ENCODE measurements at regions not wholly inside any gene's neighbourhood (a gene's known extent, or its start where the extent isn't known, plus 50 kb on each side); places are given as distances from the start of the nearest gene placed in this dataset.

GRCh38 chr5:156271569-156271968 lies 55.4 kb upstream of the SGCD start:
- Histone ChIP-seq H3K4ac (ENCODE audit: low read depth, low read length) (no peak overlapping the region), H3K14ac (replicated peaks; ENCODE audit: low read depth, low read length) (no peak overlapping the region), H2AFZ (replicated peaks; ENCODE audit: low read length, poor library complexity) (no peak overlapping the region), H3K4me3 (ENCODE audit: insufficient read depth, low read depth, low read length) (no peak overlapping the region), H3K27me3 (ENCODE audit: control insufficient read depth, insufficient read depth, low read length) (no peaks in the 10 kb centered on the region), H2AK9ac (replicated peaks; ENCODE audit: low read depth, low read length, poor library complexity) (no peak overlapping the region), H2BK5ac (ENCODE audit: low read depth, low read length, poor library complexity, severe bottlenecking) (no peak overlapping the region), H3K18ac (ENCODE audit: low read depth, low read length) (no peak overlapping the region), H3K9me1 (ENCODE audit: insufficient read depth, low read length) (0 out of 2 replicates have a peak, but pooled peaks cover 2% of the 10 kb centered on the region), H4K5ac (ENCODE audit: low read depth, low read length) (no peak overlapping the region), H2BK15ac (ENCODE audit: low read depth, low read length) (no peak overlapping the region), H4K20me1 (ENCODE audit: insufficient read depth, low read length) (no peaks in the 10 kb centered on the region), H3K4me1 (ENCODE audit: control insufficient read depth, insufficient read depth, low read length) (peaks cover 3% of the 10 kb centered on the region), H3K9ac (ENCODE audit: low read depth, low read length) (no peak overlapping the region), H3K27ac (ENCODE audit: insufficient read depth, low read length) (no peak overlapping the region), H3K9me3 (ENCODE audit: control insufficient read depth, insufficient read depth, low read length) (no peaks in the 10 kb centered on the region), H2BK120ac (ENCODE audit: low read depth, low read length) (no peak overlapping the region), H4K8ac (ENCODE audit: low read depth in 2 of 2, low read length in 2 of 2) (no peak overlapping the region), H3K4me2 (ENCODE audit: low read depth, low read length) (no peak overlapping the region), H4K91ac (ENCODE audit: insufficient read depth, low read depth, low read length) (no peak overlapping the region), H2AK5ac (ENCODE audit: low read depth, low read length) (no peak overlapping the region), H2BK20ac (ENCODE audit: low read depth, low read length) (no peak overlapping the region), H3K36me3 (ENCODE audit: control insufficient read depth, insufficient read depth, low read length) (no peaks in the 10 kb centered on the region), H3K23ac (ENCODE audit: low read depth, low read length) (no peak overlapping the region), H3K56ac (ENCODE audit: extremely low read depth, insufficient read depth, low read length) (no peak overlapping the region), H3K79me1 (ENCODE audit: low read depth in 1 of 2, low read length in 2 of 2) (no peaks in the 10 kb centered on the region)
- no TSS peak for BruUV-seq (replicated peaks)
- POLR2A ChIA-PET (ENCODE audit: unreplicated experiment), result no interaction called here
- no peak for TF ChIP-seq RAD21 (IDR thresholded peaks at IDR 0.05; ENCODE audit: low read length)
- TF ChIP-seq CTCF (conservative IDR thresholded peaks at IDR 0.05; ENCODE audit: low read depth, low read length), result no peak
- ATAC-seq (ENCODE audit: low read depth), result no peak
- CTCF ChIA-PET, result interaction anchor here (1.4 kb wide), 1 partner anchor 15 kb away, joined by 4 read pairs; no protein-coding TSS in a partner anchor
- DNase-seq, result no peak
- intact Hi-C loops (cut with micrococcal nuclease) (no loop called here), dilution Hi-C loops (cut with HindIII; ENCODE audit: low sequenced_read_pairs, unreplicated experiment) (no loop called here), in situ Hi-C loops (cut with MboI; ENCODE audit: low sequenced_read_pairs) (no loop called here)
